GM18502 (cell line): ENCODE measurements at regions not wholly inside any gene's neighbourhood (a gene's known extent, or its start where the extent isn't known, plus 50 kb on each side); places are given as distances from the start of the nearest gene placed in this dataset.
"Not testable (repeated sequence)": the region's sequence is repeated elsewhere in the genome, so short reads cannot be mapped to it uniquely, and the experiment has no call there.

Experiments
- ATAC-seq: cut with Tn5 transposase; IDR thresholded peaks from one replicate; pipeline ENCODE4 v1.9.1; 2021; ENCODE audit warnings: mild to moderate bottlenecking; ENCODE audit not compliant: unreplicated experiment, poor library complexity

GRCh38 chr5:2369178-2369577, 382.3 kb downstream of the IRX2 start:
- no peak for ATAC-seq

DNA sequence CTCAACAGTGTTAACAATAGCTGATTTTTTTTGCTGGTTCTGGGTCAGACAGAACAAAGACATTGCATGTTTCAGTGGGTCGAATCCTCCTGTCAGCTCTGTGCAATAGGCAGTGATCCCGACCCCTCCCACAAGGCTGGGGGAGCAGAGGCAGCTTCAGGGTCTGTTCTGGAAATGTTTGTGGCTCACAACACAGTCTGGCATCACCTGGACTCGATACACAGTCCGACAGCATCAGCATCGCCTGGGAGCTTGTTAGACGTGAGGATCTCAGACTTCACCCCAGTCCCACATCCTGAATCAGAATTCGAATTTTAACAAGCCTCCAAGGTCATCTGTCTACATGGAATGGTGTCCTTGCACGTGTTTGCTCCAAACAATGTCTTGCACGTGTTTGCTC, 384.7 kb downstream of the IRX2 start:
- ATAC-seq: no peak

DNA sequence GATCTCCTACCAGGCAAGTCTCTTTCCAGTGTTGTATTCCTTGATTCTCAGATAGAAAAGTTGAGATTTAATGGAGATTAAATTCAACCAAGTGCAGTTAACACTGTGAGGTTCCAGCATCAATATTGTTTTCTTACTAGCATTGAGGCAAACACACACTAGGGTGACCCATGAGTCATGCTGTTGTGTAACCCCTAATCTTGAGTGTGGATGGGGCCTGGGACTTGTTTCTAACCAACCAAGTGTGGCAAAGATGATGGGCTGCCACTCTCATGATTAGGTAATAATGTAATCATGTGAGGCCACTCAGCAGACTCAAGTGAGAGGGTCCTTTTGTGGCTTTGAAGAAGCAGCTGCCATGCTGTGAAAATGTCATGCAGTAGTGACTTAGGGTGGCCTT, 394.2 kb downstream of the IRX2 start:
- ATAC-seq: no peak

- no peak for ATAC-seq
Measured at GRCh38 chr5:2355859-2356258, 395.6 kb downstream of the IRX2 start.

DNA sequence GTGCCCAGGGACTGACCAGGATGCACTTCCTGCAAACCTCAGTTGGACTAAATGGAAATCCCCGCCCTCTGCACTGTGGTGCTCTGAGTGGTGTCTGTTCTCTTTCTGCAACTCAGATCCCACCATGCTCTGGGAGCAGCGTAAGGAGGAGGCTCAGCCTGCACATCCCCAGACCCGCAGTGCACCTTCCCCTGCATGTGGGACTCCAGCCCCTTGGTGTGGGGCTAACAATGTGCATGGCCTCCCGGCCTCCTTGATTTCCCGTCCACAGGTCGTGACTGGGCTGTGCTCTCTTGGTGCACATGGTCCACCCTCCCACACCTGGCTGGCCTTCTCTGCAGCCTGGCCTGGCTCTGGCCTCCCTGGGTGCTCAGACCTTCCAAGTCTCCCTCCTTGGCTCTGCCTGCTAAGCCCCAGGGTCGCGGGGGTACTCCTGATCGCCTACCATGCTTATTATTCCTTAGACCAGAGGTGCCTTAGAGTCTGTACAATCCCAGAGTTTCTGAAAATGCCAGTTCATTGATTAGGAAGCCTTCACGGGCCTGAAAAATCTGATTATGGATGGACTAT, 397.5 kb downstream of the IRX2 start:
- no peak for ATAC-seq

GRCh38 chr5:2353211-2353610, 398.3 kb downstream of the IRX2 start:
- no peak for ATAC-seq

DNA sequence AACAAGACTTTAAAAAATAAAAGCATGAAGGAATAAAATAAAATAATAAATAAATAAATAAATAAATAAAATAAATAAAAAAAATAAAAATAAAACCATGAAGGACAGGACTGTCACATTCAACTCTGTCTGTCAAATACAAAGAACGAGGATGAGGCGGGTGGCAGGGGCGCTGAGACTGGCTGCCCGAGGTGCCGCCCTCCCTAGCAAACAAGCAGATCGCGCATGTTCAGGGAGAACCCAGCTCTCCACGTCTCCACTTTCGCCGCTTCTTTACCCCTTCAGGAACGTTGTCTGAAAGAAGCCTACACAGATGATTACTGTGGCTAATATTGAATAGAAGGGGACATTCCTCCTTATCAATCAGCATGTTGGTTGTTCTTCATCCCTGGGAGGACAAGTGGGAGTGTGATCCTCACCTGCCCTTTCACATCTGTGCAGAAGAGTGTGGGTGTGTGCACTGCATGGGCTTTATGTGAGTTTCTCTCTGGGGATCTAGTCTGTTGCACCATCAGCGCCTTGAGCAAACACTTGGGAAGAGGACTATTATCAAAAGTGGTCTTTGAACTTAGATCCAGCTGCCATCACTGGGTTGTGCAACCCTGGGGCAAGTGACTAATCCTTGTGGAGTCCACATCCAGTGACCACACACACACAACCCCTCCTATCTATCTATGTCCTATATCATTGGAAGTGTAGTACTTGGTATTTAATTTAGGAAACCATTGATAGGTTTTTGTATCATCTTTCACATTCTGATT, 399.2 kb downstream of the IRX2 start:
- no peak for ATAC-seq

DNA sequence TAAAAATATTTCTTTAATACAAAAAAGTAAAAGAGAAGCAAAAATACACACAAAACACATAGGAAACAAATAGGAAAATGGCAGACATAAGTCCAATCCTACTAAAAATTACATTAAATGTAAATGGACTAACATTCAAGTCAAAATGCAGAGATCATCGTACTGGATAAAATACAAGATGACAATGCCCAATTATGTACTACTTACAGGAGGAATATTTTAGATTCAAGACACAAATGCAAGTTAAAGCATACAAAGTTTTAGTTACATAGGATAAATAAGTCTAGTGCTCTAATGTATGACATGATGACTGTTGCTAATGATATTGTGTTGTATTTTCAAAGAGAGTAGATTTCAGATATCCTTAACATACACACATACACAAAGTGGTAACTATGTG, 401.7 kb downstream of the IRX2 start:
- ATAC-seq: not testable (repeated sequence)

DNA sequence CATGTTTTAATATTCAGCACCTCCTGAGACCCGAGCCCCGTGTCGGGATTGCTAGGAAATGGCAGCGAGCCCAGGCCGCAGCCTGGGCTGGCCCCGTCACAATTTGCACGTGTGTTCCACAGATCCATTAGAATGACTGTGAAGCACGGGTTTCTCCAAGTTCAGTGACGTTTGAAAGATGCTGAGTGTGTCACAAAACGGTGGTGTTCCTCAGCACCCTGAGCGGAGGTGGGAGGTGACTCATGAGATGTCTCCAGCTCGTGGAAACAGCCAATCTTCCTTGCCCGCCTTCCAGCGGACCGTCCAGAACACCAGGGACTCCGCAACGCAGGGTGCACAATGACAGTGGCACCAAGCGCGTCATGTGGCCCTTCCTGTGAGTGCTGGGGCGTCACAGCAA, 412.8 kb downstream of the IRX2 start:
- ATAC-seq: no peak

DNA sequence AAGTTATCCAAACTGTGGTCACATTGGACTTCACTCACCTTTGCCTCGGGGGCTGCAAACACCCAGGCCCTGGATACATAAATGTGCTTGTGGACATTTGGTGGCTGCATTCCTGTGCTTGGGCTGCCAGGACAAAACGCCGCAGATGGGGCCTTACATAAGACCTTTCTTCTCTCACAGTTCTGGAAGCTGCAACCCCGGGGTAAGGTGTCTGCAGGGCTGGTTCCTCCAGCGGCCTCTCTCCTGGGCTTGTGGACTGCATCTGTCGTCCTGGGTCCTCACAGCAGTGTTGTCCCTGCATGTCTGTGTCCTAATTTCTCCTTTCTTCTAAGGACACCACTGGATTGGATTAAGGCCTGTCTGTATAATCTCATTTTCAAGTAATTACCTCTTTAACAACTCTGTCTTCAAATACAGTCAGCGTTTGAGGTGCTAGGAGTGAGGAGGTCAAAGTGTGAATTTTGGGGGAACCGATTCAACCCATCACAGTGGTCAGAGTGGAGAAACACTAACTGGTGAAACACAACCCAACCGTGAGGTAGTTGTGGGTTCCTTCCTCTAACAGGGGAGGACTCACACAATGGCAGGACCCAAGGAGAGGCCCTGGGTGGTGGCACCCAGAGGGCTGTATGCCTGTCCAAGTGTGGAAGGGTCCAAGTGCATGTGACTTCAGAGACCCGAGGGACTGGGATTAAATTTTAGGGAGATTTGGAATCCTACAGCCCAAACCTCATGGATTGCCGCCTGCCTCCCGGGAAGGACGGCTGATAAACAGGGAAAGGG, 415.6 kb downstream of the IRX2 start:
- ATAC-seq: no peak

- ATAC-seq: no peak
Measured at GRCh38 chr5:2335125-2335732, 416.2 kb downstream of the IRX2 start.

GRCh38 chr5:2334719-2335118, 416.8 kb downstream of the IRX2 start:
- no peak for ATAC-seq

DNA sequence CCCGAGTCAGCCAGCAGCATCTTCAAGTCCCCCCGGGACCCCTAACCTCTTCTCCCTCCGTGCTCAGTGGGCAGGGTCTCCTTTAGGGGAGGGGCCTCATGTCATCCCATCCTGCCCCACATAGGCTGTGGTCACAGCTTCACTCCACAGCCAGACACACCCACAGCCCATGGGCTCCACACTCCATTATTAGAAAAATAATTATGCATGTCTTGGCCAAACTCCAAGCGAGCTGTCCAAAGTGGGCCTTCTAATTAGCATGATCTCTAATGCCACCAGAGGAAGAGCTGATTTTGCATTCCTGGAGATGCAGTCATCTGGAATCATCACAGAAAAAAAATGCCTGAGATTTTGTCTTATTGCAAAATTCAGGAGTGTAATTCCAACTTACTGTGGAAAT, 418.2 kb downstream of the IRX2 start:
- no peak for ATAC-seq

GRCh38 chr5:2332521-2332920, 419.0 kb downstream of the IRX2 start:
- ATAC-seq: no peak

DNA sequence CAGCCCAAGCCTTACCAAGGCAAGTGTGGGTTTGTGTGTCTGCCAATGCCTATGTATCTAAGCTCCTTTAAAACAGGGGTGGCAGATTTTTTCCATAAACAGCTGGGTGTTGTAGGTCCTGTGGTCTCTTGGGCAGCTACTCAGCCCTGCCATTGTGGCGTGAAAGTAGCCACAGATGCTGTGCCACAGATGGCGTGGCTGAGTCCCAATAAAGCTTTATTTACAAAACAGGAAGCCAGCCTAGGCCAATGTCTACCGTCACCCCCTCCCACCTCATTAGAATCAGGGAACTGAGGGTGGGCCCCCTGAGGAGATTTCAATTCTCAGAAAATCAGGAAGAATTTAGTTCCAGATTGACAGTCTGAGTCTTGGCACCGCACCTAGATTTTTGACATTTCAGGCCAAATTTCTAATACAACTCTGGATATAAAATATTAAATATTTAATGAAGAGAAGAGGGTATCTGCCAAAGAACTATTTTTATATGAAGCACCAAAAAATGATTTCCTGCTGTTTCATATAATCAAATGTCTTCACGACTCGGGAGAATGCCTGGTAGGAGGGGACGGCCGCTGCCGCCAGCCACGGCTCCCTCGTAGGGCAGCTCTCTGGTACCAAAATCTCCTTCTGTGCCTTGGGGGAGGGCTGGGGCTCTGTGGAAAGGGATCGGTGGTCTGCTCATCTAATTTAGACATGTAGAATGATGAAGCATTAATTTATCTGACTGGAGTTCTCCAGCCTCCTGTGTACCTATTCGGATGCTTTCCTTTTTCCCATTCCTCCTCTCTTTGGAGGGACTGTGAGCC, 420.9 kb downstream of the IRX2 start:
- no peak for ATAC-seq

DNA sequence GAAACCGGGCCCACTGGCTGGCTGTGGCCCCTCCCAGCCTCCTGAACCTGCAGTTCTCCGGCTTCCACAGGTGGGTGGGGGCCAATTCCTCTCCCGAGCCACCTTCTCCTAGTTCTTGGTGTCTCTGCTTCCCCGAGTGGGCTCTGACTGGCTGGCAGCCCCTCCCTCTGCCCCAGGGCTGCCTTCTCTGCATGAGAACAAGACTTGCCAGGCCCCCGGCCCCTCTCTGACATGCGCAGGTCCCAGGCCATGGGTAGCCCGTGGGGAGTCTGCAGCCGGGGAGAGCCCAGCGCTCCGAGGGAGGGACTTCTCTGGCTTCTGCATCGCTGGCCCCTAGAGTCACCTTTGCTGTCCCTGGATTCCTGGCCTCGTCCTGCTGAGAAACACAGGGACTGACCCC, 421.7 kb downstream of the IRX2 start:
- no peak for ATAC-seq

DNA sequence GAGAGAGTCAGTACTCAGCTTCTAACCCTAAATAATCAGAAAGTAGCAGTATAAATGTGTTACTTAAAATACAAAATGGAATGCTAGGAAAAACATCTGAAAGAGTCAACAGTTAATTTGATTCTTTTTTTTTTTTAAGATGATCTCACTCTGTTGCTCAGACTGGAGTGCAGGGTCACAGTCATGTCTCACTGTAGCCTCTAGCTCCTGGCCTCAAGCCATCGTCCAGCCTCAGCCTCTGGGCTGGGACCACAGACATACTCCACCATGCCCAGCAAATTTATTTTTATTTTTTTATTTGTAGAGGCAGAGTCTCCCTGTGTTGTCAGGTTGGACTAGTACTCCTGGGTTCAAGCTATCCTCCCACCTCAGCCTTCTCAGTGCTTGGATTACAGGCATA, 424.9 kb downstream of the IRX2 start:
- ATAC-seq: no peak

GRCh38 chr5:2324788-2325187, 426.7 kb downstream of the IRX2 start:
- ATAC-seq: no peak

- ATAC-seq: no peak
Measured at GRCh38 chr5:2320611-2321010, 430.9 kb downstream of the IRX2 start.

- ATAC-seq: no peak
Measured at GRCh38 chr5:2317540-2317939, 433.9 kb downstream of the IRX2 start.
